ENCODE measurements at regions not wholly inside any gene's neighbourhood (a gene's known extent, or its start where the extent isn't known, plus 50 kb on each side); places are given as distances from the start of the nearest gene placed in this dataset.

DNA sequence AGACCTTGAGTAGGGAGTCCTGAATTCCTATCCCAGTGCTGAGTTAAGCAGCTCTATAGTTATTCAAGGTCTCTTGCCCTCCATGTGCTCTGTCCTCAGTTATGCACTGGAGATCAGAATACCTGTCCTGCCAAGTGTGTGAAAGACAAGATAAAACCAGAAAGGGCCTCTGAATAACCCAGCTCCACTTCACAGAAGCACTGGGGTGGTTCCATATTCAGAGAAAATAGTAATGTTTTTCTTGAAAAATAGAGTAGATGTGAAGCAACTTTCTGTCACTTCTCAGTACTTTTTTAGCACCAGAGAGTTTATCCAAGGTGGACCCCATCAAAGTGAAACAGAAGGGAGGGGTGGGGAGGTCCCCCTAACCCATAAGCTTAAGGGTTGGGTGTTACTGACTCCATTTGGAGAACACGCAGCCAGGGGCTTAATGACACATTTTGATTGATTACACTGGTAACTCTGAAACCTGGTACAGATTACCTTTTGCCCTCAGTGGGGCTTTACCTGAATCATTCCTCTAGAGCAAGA lies 509.8 kb upstream of the JARID2 start:
- Histone ChIP-seq H3K27me3 (ENCODE audit: control insufficient read depth, insufficient read depth, low read length) (no peaks in the 10 kb centered on the region), H3K36me3 (ENCODE audit: control insufficient read depth, insufficient read depth, low read length) (no peaks in the 10 kb centered on the region), H3K4me3 (ENCODE audit: low read depth, low read length) (no peak overlapping the region)
- FAIRE-seq (no peak), DNase-seq (ENCODE audit: low read depth) (no peak)
- TF ChIP-seq, protein P1, sequence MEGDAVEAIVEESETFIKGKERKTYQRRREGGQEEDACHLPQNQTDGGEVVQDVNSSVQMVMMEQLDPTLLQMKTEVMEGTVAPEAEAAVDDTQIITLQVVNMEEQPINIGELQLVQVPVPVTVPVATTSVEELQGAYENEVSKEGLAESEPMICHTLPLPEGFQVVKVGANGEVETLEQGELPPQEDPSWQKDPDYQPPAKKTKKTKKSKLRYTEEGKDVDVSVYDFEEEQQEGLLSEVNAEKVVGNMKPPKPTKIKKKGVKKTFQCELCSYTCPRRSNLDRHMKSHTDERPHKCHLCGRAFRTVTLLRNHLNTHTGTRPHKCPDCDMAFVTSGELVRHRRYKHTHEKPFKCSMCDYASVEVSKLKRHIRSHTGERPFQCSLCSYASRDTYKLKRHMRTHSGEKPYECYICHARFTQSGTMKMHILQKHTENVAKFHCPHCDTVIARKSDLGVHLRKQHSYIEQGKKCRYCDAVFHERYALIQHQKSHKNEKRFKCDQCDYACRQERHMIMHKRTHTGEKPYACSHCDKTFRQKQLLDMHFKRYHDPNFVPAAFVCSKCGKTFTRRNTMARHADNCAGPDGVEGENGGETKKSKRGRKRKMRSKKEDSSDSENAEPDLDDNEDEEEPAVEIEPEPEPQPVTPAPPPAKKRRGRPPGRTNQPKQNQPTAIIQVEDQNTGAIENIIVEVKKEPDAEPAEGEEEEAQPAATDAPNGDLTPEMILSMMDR (IDR thresholded peaks at IDR 0.05; ENCODE audit: insufficient read depth, low read length, severe bottlenecking): no peak

GRCh38 chr6:14736554-14736953 lies 509.3 kb upstream of the JARID2 start:
- Histone ChIP-seq H3K36me3 (ENCODE audit: control insufficient read depth, insufficient read depth, low read length) (no peaks in the 10 kb centered on the region), H3K27me3 (ENCODE audit: control insufficient read depth, insufficient read depth, low read length) (no peaks in the 10 kb centered on the region), H3K4me3 (ENCODE audit: low read depth, low read length) (no peak overlapping the region)
- FAIRE-seq (no peak), DNase-seq (ENCODE audit: low read depth) (no peak)
- TF ChIP-seq, protein P1 (IDR thresholded peaks at IDR 0.05; ENCODE audit: insufficient read depth, low read length, severe bottlenecking): no peak

DNA sequence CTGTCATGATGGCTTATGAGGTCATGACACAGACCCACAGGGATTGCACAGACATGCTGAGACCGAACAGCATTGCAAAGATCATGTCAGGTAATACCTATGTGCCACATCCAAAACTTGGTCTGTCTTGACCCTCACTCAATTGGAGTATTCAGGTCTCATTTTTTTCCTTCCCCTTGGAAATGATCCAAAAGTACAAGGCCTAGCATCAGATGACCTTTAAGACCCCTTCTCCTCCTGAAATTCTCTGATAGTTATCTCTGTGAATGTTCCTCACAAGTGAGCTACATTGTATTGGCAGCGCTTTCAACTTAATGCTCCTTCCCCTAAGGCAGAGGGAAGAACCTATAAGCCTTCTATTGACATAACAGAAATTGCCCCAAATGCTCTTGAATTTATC lies 507.4 kb upstream of the JARID2 start:
- no peak for DNase-seq (ENCODE audit: low read depth)
- TF ChIP-seq, protein P1 (IDR thresholded peaks at IDR 0.05; ENCODE audit: insufficient read depth, low read length, severe bottlenecking): no peak
- Histone ChIP-seq H3K4me3 (ENCODE audit: low read depth, low read length) (no peak overlapping the region), H3K27me3 (ENCODE audit: control insufficient read depth, insufficient read depth, low read length) (no peaks in the 10 kb centered on the region), H3K36me3 (ENCODE audit: control insufficient read depth, insufficient read depth, low read length) (no peaks in the 10 kb centered on the region)
- peak; percentile 77 for FAIRE-seq

- no peak for FAIRE-seq
- no peaks in the 10 kb centered on the region for H3K36me3 ChIP-seq (ENCODE audit: control insufficient read depth, insufficient read depth, low read length)
- H3K4me3 ChIP-seq (ENCODE audit: low read depth, low read length): no peak overlapping the region
- TF ChIP-seq, protein P1 (IDR thresholded peaks at IDR 0.05; ENCODE audit: insufficient read depth, low read length, severe bottlenecking): no peak
- no peaks in the 10 kb centered on the region for H3K27me3 ChIP-seq (ENCODE audit: control insufficient read depth, insufficient read depth, low read length)
- DNase-seq (ENCODE audit: low read depth): no peak
Observed at GRCh38 chr6:14738933-14739332, 506.9 kb upstream of the JARID2 start.

- Histone ChIP-seq H3K27me3 (ENCODE audit: control insufficient read depth, insufficient read depth, low read length) (no peaks in the 10 kb centered on the region), H3K36me3 (ENCODE audit: control insufficient read depth, insufficient read depth, low read length) (no peaks in the 10 kb centered on the region), H3K4me3 (ENCODE audit: low read depth, low read length) (no peak overlapping the region)
- FAIRE-seq (no peak), DNase-seq (ENCODE audit: low read depth) (peak; percentile 58)
- TF ChIP-seq, protein P1 (IDR thresholded peaks at IDR 0.05; ENCODE audit: insufficient read depth, low read length, severe bottlenecking): no peak
Observed at GRCh38 chr6:14739827-14740226, 506.0 kb upstream of the JARID2 start.

DNA sequence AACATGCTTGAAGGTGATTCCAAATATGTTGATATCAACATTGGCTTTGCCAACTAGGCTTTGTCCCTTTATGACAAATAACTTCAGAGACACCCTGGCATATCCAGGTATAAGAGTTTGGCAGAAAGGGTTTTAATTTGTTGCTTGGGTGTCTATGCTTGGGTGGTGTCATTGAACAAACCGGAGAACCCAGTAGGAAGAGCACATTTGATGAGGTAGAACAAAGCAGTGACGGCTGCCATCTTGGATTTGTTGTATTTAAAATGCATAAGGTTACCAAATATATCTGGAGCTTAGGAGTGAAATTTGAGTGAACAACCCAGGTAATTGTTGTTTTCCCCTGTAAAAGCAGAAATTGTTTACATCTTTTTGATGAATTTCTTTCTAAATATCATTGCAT lies 503.7 kb upstream of the JARID2 start:
- no peaks in the 10 kb centered on the region for H3K27me3 ChIP-seq (ENCODE audit: control insufficient read depth, insufficient read depth, low read length)
- H3K36me3 ChIP-seq (ENCODE audit: control insufficient read depth, insufficient read depth, low read length): no peaks in the 10 kb centered on the region
- DNase-seq (ENCODE audit: low read depth) (peak; percentile 51), FAIRE-seq (no peak)
- TF ChIP-seq, protein P1 (IDR thresholded peaks at IDR 0.05; ENCODE audit: insufficient read depth, low read length, severe bottlenecking): no peak
- no peak overlapping the region for H3K4me3 ChIP-seq (ENCODE audit: low read depth, low read length)
